Fibroblast of pulmonary artery (primary cell): ENCODE measurements at regions not wholly inside any gene's neighbourhood (a gene's known extent, or its start where the extent isn't known, plus 50 kb on each side); places are given as distances from the start of the nearest gene placed in this dataset.

Source experiments
- DNase-seq: peaks from one replicate; pipeline ENCODE4 v3.0.0-alpha.2; 2010; ENCODE audit warnings: low read depth
- H3K4me3 ChIP-seq: replicated peaks from 2 replicates; pipeline ENCODE4 v1.5.1; 2011; ENCODE audit warnings: low read depth, mild to moderate bottlenecking, control low read depth, low read length, moderate library complexity
- TF ChIP-seq, protein P1 (sequence below): IDR thresholded peaks from 2 replicates; pipeline ENCODE4 v1.5.1; 2011; ENCODE audit warnings: mild to moderate bottlenecking, control low read depth, low read length, inconsistent platforms; ENCODE audit errors: missing control alignments

- TF ChIP-seq, protein P1, sequence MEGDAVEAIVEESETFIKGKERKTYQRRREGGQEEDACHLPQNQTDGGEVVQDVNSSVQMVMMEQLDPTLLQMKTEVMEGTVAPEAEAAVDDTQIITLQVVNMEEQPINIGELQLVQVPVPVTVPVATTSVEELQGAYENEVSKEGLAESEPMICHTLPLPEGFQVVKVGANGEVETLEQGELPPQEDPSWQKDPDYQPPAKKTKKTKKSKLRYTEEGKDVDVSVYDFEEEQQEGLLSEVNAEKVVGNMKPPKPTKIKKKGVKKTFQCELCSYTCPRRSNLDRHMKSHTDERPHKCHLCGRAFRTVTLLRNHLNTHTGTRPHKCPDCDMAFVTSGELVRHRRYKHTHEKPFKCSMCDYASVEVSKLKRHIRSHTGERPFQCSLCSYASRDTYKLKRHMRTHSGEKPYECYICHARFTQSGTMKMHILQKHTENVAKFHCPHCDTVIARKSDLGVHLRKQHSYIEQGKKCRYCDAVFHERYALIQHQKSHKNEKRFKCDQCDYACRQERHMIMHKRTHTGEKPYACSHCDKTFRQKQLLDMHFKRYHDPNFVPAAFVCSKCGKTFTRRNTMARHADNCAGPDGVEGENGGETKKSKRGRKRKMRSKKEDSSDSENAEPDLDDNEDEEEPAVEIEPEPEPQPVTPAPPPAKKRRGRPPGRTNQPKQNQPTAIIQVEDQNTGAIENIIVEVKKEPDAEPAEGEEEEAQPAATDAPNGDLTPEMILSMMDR = no peak
- H3K4me3 ChIP-seq = no peak overlapping the region
- DNase-seq = no peak
Measured at GRCh38 chr14:101072070-101072469, 168.5 kb upstream of the RTL1 start.

- H3K4me3 ChIP-seq = no peak overlapping the region
- DNase-seq = no peak
- TF ChIP-seq, protein P1 = no peak
Measured at GRCh38 chr14:101072531-101072930, 169.0 kb upstream of the RTL1 start.

GRCh38 chr14:101072945-101073597 is 169.5 kb upstream of the RTL1 start:
- H3K4me3 ChIP-seq = no peak overlapping the region
- peak; percentile 95 for DNase-seq
- TF ChIP-seq, protein P1 = no peak

DNA sequence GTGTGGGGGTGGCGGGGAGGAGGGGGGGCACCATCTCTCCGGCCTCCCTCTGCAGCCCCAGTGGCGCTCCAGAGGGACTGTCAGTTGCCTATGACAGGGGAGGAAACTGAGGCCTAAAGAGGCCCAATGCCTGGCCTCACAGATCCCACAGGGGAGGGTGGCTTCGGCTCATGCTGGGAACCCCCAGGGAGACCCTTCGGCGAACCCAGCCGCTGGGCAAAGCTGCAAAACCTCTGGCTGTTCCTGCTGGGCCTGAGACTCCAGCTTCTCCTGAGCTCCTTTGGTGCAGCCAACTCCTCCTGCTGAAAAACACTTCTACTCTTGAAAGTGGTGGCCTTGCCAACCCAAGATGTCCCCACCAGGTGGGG is 170.1 kb upstream of the RTL1 start:
- H3K4me3 ChIP-seq = no peak overlapping the region
- DNase-seq = no peak

DNA sequence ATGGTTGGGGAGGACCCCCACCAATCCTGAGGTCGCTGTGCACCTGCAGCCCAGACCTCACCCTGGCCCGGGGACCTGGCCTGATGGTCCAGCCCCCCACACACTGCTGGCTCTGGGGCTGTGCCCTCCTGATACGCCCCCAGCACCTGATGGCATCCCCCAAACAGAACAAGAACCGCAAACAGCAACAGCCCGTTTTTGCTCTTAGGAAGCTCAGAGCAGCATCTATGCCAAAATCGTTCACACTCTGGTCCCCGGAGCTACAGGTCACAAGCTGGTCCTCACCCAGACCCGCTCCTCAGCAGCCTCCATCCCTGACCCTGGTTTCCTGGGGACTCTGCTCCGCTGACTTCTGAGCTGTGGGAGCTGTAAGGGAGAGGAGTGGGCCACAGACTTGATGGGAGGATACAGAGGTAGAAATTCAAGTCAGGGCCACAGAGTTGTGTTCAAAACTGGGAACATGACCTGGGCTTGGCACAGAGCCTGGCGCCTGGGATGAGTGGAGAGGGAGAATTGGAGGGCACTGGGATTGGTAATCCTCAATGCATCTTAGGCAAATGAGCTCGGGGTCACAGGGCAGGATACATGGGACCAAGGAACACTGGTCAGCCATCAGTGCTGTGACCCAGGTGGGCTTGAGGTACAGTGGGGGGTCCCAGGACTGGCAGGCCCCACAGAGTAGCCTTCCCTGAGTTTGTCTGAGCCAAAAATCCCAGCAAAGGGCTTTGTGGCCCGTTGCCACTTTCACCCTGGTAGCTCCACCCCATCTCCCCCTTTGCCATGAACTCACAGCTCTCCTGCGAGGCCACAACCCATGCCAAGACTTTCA is 170.9 kb upstream of the RTL1 start:
- TF ChIP-seq, protein P1 = no peak
- H3K4me3 ChIP-seq = no peak overlapping the region
- DNase-seq = no peak

More for the DNA sequence above, 170.1 kb upstream of the RTL1 start:
- TF ChIP-seq, protein P1 = no peak

DNA sequence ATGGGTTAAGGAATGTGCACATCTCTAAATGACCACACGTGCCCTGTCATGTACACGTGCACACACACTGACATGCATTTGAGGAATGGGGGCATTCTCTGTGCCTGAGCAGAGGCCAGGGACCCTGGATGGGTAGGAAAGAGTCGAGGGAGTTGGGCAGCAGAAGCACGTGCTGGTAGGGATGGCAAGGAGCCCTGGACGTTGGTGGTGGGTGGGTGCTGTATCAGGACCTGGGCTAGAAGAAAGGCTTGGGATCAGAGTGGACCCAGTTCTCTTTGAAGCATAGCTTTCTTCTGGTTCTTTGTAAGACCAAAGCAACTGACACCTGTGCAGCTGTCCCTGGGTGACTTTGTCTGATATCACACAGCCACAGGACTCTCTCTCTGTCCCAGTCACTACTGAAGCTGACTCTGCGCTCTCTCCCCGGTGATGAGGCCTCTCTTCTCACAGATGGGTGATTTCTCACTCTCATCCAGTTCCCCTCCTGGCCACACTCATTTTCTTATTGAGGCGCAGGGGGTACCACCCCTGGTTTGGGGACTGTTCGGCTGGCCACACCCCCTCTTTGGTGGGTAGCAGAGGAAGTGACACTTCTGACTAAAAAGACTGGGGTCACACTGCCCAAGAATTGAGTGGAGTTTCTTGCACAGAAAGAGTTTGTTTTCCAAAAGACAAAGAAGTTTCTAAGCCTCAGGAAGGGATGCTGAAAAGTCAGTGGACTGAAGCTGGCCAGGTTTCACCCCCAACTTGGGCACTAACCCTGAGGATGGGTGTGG is 171.7 kb upstream of the RTL1 start:
- no peak for DNase-seq

More for the DNA sequence above, 171.7 kb upstream of the RTL1 start:
- TF ChIP-seq, protein P1 = no peak
- H3K4me3 ChIP-seq = no peak overlapping the region
